ENCODE measurements at regions not wholly inside any gene's neighbourhood (a gene's known extent, or its start where the extent isn't known, plus 50 kb on each side); places are given as distances from the start of the nearest gene placed in this dataset.

- no peak overlapping the region for H3K4me3 ChIP-seq (ENCODE audit: low read depth, low read length)
- TF ChIP-seq, protein P1, sequence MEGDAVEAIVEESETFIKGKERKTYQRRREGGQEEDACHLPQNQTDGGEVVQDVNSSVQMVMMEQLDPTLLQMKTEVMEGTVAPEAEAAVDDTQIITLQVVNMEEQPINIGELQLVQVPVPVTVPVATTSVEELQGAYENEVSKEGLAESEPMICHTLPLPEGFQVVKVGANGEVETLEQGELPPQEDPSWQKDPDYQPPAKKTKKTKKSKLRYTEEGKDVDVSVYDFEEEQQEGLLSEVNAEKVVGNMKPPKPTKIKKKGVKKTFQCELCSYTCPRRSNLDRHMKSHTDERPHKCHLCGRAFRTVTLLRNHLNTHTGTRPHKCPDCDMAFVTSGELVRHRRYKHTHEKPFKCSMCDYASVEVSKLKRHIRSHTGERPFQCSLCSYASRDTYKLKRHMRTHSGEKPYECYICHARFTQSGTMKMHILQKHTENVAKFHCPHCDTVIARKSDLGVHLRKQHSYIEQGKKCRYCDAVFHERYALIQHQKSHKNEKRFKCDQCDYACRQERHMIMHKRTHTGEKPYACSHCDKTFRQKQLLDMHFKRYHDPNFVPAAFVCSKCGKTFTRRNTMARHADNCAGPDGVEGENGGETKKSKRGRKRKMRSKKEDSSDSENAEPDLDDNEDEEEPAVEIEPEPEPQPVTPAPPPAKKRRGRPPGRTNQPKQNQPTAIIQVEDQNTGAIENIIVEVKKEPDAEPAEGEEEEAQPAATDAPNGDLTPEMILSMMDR (IDR thresholded peaks at IDR 0.05; ENCODE audit: control insufficient read depth, extremely low read depth, insufficient read depth): no peak
- no peak for DNase-seq (ENCODE audit: low read depth)
These were observed 199.2 kb upstream of the POU3F2 start for GRCh38 chr6:98635191-98635590.

DNA sequence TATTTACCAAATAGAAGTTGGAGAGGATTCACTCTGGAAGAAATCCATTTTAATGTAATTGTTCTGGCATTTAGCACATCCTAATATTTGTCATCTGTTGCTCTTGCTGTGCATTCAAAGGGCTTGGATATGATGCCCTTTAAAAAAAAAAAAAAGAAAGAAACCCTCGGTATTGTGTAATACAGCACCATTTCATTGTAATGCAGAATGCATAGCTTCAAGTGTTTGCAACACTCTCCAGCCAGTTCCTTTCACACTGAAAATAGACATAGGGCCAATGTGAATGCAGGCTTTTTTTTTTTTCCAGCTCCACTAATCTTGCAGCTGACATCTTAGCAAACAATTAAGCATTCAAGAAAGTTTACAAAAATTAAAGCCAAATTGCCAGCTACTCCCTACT is 197.4 kb upstream of the POU3F2 start:
- DNase-seq (ENCODE audit: low read depth): no peak
- TF ChIP-seq, protein P1 (IDR thresholded peaks at IDR 0.05; ENCODE audit: control insufficient read depth, extremely low read depth, insufficient read depth): no peak
- H3K4me3 ChIP-seq (ENCODE audit: low read depth, low read length): no peak overlapping the region

- TF ChIP-seq, protein P1 (IDR thresholded peaks at IDR 0.05; ENCODE audit: control insufficient read depth, extremely low read depth, insufficient read depth): no peak
- no peak for DNase-seq (ENCODE audit: low read depth)
- H3K4me3 ChIP-seq (ENCODE audit: low read depth, low read length): no peak overlapping the region
These were observed 195.2 kb upstream of the POU3F2 start for GRCh38 chr6:98639089-98639635.

DNA sequence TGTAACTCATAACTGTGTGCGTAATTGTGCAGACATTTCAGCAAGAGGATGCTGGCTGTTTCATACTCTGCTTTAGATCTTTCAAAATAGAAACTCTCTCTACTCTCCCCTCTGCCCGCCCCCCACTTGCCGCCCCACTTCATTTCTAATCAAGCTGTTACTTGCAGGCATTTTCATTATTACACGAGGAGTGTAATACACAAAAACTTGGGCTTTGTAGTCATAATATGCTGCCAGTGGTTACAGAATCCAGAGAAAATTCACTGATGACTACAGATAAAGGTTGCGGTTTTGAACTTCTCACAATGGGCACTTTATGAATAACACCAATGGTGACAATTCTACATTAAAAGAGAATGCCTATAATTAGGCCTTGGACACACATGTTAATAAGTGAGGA is 194.0 kb upstream of the POU3F2 start:
- no peak for DNase-seq (ENCODE audit: low read depth)
- TF ChIP-seq, protein P1 (IDR thresholded peaks at IDR 0.05; ENCODE audit: control insufficient read depth, extremely low read depth, insufficient read depth): no peak
- H3K4me3 ChIP-seq (ENCODE audit: low read depth, low read length): no peak overlapping the region

DNA sequence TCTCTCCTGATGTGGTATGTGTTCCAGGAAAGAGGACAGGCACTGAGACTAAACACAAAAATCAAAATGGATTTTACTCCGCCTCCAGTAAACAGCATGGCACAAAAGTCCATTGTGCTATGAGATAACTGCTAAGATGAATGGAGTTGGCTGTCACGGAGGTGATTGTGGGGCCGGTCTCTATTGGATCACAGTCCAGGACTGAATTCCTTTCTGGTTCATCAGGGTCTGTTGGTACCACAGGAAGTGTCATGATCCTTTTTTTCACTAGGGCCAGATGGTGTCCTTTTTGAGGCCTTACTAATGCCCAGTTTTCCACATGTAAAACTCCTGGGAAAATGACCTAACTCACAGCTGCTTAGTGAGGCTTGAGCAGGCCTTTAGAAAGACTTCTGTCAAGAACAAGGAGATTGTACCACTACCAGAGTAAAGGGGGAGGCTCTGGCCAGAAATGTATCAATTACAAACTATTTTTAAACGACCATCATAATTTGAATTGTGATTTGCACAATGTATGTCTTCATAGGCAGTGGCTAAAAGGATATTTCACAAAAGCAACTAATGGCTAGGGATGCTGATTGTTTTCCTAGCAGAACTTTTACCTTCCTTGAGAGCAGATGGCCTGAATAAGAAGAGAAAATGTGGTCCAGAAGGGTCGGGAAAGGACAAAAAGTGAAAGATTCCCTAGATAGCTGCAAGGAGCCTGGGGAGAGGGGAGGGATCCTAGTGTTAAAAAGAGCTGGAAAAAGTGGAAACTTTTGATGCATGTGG is 192.2 kb upstream of the POU3F2 start:
- TF ChIP-seq, protein P1 (IDR thresholded peaks at IDR 0.05; ENCODE audit: control insufficient read depth, extremely low read depth, insufficient read depth): no peak
- no peak overlapping the region for H3K4me3 ChIP-seq (ENCODE audit: low read depth, low read length)
- DNase-seq (ENCODE audit: low read depth): no peak

- H3K4me3 ChIP-seq (ENCODE audit: low read depth, low read length): no peak overlapping the region
- DNase-seq (ENCODE audit: low read depth): no peak
- TF ChIP-seq, protein P1 (IDR thresholded peaks at IDR 0.05; ENCODE audit: control insufficient read depth, extremely low read depth, insufficient read depth): no peak
These were observed 190.3 kb upstream of the POU3F2 start for GRCh38 chr6:98644063-98644462.
